RPMI7951 (cell line): ENCODE measurements at regions not wholly inside any gene's neighbourhood (a gene's known extent, or its start where the extent isn't known, plus 50 kb on each side); places are given as distances from the start of the nearest gene placed in this dataset.

Source experiments
- DNase-seq: peaks from one replicate; pipeline ENCODE4 v3.0.0-alpha.2; 2012; ENCODE audit warnings: low read depth

DNA sequence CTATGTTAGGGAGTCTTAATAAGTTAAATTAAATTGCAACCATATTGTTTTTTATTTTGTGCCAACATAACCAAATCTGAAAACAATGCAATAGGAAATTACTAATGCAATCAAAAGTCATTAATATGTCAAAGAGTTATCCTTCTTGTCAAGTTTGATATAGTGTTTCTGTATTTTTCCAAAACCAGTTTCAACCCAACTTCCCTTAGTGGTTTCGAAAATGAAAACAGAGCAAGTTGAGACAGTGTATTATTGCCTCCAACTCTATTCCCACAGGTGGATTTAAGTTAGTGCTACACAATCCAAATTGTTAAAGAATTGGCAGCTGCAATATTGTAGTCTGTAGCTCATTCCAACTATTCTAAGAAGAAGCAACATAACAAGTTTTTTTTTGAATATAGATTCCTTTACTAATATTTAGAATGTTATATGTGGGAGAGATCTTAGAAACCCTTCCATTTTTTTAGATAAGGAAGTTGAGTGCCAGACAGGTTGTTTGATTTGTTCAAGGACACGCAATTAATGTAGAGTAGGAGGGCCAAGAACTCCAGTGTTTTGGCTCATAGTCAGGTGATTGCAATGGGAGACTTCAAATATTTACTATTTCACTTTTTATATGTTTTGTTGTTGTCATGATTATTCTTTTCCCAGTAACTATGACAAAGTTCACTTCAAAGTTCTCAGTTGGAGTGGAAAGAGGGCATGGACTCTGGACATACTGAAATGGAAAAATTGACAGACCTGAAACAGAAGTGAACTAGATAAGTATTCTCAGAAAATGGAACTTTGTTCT is 282.4 kb upstream of the HSF2 start:
- DNase-seq, result no peak

DNA sequence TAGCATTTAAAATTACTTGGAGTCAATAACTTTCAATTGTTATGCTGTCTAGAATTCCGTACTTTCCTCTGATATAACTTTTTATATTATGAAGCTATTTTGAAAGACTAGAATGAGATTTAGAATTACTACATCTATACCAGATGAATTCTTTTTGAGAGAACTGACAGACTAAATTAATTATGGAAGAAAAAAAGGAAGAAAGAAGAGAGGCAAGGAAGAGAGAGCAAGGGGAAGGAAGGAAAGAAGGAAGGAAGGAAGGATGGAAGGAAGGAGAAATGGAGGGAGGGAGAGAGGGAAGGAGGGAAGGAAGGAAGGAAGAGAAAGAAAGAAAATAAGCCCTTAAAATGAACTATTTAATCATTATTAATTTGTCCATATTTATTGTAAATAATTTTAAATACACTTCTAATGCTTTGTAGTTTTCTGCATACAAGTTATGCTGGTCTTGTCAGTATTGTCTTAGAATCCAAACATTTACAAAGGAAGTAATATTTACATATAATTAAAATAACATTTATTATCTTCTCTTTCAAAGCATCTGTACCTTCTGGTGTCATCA is 280.4 kb upstream of the HSF2 start:
- DNase-seq, result no peak

DNA sequence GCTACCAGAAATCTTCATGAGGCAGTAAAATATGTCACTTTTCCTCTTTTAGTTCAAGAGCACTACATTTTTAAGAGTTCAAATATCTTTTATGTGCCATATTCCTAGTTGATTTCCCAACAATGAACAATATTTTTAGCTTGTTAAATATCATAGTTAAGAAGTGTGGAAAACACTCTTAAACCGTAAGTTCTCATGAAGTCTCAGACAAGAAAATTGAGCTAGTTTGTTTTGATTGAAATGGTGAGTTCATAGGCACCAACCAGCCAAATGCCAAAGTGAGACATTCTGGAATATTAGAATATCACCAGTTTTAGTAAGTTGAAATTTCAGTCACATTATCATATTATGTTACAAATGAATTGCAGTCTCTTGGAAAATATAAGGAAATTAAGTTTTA is 277.2 kb upstream of the HSF2 start:
- DNase-seq, result no peak

GRCh38 chr6:122122686-122123085 is 276.8 kb upstream of the HSF2 start:
- DNase-seq, result no peak

DNA sequence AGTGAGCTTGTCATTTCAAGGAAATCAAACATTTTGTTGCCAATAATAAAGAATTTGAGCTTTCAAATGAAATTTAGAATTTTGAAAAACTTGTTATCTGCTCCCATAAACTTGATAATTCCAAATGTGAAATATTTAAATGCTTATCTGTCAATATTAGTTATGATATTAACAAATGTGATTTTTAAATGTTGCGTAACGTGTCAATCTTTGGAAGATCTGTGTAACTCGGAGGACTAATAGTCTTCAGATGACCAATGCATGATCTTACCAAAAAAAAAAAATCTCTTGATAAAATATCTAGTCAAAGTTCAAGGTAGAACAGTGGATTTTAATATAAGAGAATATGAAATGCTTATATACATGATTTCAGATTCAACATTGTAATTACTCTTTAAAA is 274.5 kb upstream of the HSF2 start:
- no peak for DNase-seq

- no peak for DNase-seq
These were observed 272.6 kb upstream of the HSF2 start for GRCh38 chr6:122126894-122127293.

DNA sequence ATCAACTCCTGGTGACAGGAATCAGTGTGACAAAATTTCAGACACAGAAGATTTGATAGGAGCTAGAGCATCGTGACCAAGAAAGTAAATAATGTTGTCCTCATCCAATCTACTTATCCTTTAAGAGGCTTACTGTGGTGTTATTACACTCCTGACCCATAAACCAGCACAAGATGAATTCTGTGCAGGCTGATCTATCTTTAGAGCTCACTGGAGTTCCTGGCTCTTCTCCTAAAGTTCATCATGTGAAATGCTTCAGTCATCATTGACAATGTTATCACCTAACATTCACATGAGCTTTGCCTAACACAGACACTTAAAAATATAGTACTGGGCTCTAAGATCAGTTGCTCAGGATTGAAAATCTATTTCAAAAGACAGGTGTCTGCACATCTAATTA is 271.0 kb upstream of the HSF2 start:
- DNase-seq, result no peak

GRCh38 chr6:122129313-122130025 is 270.0 kb upstream of the HSF2 start:
- no peak for DNase-seq

GRCh38 chr6:122130026-122130348 is 269.5 kb upstream of the HSF2 start:
- DNase-seq, result no peak

- DNase-seq, result no peak
These were observed 268.9 kb upstream of the HSF2 start for GRCh38 chr6:122130518-122130917.

- no peak for DNase-seq
These were observed 263.1 kb upstream of the HSF2 start for GRCh38 chr6:122136386-122136785.

DNA sequence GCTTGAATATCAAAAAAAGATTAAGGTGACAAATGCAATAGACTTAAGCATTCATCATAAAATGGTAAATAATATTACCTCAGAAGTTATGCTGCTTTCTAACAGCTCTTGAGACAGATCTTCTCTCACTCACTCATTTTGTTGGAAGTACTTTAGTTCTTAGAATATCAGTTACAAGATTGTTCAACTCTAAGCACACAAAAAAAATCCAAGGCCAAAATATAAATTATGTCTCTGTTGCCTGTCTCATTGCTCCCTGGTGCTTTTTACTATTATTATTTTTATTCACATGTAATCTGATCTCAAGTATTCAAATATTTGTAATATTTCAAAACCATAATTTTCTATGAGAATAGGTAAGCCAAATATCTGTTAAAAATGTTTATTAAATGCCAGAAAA is 259.4 kb upstream of the HSF2 start:
- DNase-seq, result no peak

DNA sequence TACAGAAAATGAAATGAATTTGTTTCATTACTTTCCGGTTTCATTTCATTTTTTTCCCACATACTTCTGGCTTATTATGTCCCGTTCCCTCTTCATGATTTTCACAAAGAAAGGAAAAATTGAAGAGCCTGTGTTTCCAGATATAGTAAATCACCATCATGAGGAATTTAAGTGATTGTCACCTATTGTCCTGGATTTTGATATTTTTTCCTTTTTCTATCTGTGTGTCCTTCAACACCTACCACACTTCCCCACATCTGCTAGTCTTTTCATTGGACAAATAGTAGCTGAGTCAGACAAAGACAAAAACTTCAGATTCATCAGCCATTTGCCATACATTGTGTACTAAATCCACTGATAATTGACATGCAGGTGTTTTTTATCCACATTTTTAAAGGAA is 258.2 kb upstream of the HSF2 start:
- no peak for DNase-seq

GRCh38 chr6:122143813-122144601 is 255.4 kb upstream of the HSF2 start:
- no peak for DNase-seq

- no peak for DNase-seq
These were observed 254.2 kb upstream of the HSF2 start for GRCh38 chr6:122145246-122145645.

DNA sequence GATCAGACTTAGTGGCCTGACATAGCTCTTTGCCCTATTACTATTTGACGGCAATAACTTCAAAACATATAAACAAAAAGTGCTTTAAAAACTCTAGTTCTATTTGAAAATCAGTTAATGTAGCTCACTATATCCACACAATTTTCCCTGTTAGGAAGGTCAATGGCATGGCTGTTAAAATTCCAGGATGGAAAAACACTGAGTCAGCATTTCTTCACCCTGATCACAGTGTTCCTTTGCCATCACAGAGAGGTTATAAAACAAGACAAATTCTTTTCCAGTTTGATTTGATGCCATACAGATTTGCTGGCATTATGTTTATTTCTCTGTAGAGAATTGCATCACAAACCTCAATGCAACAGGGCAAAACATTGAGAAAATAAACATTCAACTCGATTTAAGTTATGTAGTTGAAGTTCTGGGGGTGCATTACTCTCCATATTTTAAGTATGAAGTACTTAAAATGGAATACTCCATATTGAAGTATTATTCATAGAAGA is 253.7 kb upstream of the HSF2 start:
- no peak for DNase-seq

DNA sequence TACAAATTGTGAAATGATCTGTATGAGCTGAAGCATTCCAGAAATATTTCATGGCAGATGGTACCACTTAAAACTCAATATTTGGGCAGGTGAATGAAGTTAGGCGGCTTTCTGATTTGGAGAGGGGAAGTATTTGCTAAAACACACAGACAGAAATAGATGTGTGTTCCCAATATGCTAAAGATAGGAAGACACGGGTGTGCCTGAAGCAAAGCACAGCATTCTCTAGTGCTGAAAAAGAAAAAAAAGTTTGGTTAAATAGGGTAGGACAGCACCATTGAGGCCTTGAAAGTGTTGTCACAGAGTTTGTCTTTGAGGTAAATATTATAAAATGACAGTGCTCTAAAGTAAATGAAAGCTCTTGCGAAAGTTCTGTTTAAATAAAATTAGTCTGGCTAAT is 252.2 kb upstream of the HSF2 start:
- no peak for DNase-seq

GRCh38 chr6:122151066-122151465 is 248.4 kb upstream of the HSF2 start:
- DNase-seq, result no peak

- DNase-seq, result no peak
These were observed 247.7 kb upstream of the HSF2 start for GRCh38 chr6:122151763-122152162.

- no peak for DNase-seq
These were observed 245.9 kb upstream of the HSF2 start for GRCh38 chr6:122153557-122153956.

- DNase-seq, result no peak
These were observed 245.3 kb upstream of the HSF2 start for GRCh38 chr6:122154155-122154554.

- DNase-seq, result no peak
These were observed 244.4 kb upstream of the HSF2 start for GRCh38 chr6:122154912-122155575.
